Prostate gland (tissue), 2 donors: ENCODE measurements at regions not wholly inside any gene's neighbourhood (a gene's known extent, or its start where the extent isn't known, plus 50 kb on each side); places are given as distances from the start of the nearest gene placed in this dataset.
"Not testable (repeated sequence)": the region's sequence is repeated elsewhere in the genome, so short reads cannot be mapped to it uniquely, and the experiment has no call there.

ENCODE experiments used
- DNase-seq: peaks from one replicate; pipeline ENCODE4 v3.0.0-alpha.2; 2019; ENCODE audit warnings: low spot score
- H3K27ac ChIP-seq, 2 donors: fragments of 200-600 bp; sonication (generic); 2 replicates each; pipeline ENCODE4 v1.5.1; 2017 to 2019
- H3K27me3 ChIP-seq: fragments of 200-600 bp; sonication (generic); replicated peaks from 2 replicates; pipeline ENCODE4 v1.5.1; 2019; ENCODE audit not compliant: insufficient read depth
- H3K36me3 ChIP-seq, 2 donors: fragments of 200-600 bp; sonication (generic); 1 replicate in 1 of 2; 2 replicates in 1 of 2; pipeline versions ENCODE4 v1.5.1 to v1.8.1; 2017 to 2019
- H3K4me1 ChIP-seq: fragments of 200-600 bp; sonication (generic); replicated peaks from 2 replicates; pipeline ENCODE4 v1.5.1; 2019
- H3K4me3 ChIP-seq, 2 donors: fragments of 200-600 bp; sonication (generic); 2 replicates each; pipeline ENCODE4 v1.5.1; 2017 to 2019
- H3K9me3 ChIP-seq: fragments of 200-600 bp; sonication (generic); 2 replicates; pipeline ENCODE4 v1.5.1; 2017
- CTCF ChIP-seq, 4 experiments: fragments of 200-600 bp in 2 of 4; fragments of 450-650 bp in 2 of 4; sonication (generic) in 2 of 4; IDR thresholded peaks; 1 replicate in 3 of 4; 2 replicates in 1 of 4; pipeline ENCODE4 v1.5.1; 2016 to 2019; ENCODE audit warnings: antibody characterized with exemption in 4 of 4, mild to moderate bottlenecking in 2 of 4, moderate library complexity in 2 of 4
- POLR2A ChIP-seq: fragments of 450-650 bp; IDR thresholded peaks from one replicate; pipeline ENCODE4 v1.6.1; 2016; ENCODE audit warnings: antibody characterized with exemption, mild to moderate bottlenecking
- POLR2AphosphoS5 ChIP-seq: sonication (generic); formaldehyde crosslinking; IDR thresholded peaks from one replicate; pipeline ENCODE4 v1.6.1; 2017; ENCODE audit warnings: antibody characterized with exemption
- WGBS: methylation state at CpG from one replicate; pipeline ENCODE4 v1.1.5; 2018; 5-methylcytosine and 5-hydroxymethylcytosine counted together
- intact Hi-C: fragments of 100-400 bp; cut with DNase I; formaldehyde crosslinking; loops from one replicate; pipeline ENCODE4 v1.14.2; 2022

DNA sequence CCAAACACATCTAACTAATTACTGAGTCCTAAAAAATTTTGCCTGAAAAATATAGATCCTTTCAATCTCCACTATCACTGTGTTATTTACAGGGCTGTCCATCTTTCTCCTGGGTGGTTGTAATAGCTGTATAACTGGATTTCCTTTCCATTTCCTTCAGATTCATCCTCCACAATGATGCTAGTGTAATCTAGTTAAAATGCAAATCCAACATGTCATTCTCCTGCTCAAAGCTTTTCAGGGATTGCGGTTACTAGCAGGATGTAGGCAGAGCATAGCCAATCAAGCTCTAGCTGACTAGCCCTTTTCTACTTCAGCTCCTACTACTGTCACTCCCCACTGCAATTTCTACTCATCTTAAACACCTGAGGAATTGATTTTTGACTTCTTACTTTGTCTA lies 283.0 kb downstream of the RAB38 start:
- Histone ChIP-seq H3K27me3 (no peaks in the 10 kb centered on the region), H3K9me3 (no peaks in the 10 kb centered on the region), H3K27ac (no peak overlapping the region), H3K4me1 (no peaks in the 10 kb centered on the region), H3K4me3 (no peak overlapping the region), H3K36me3 (no peaks in the 10 kb centered on the region)
- no peak for DNase-seq
- TF ChIP-seq POLR2AphosphoS5 (no peak), CTCF (IDR thresholded peaks at IDR 0.05) (no peak), POLR2A (no peak)
- 88% methylated on average over 1 of the region's 1 CpG for WGBS
- intact Hi-C loops: no loop called here

DNA sequence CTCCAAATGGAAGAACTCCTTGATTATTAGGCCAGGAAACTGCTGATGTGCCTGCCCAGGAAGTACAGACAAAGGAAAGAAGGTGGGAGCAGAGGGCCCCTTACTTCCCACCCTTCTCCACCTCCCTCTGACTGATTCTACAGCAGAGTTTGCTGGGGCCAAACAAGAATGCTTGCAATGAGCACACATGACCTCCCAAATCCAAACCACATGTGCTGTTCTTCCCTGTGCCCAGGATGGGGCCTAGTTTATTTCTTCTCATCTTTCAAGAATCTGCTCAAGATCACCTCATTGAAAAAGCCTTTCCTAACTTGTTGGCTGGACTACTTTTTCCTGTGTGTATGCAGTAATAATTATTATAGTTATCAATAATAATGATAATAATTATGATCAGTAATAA lies 286.1 kb downstream of the RAB38 start:
- Histone ChIP-seq H3K9me3 (no peaks in the 10 kb centered on the region), H3K27me3 (no peaks in the 10 kb centered on the region), H3K4me1 (no peaks in the 10 kb centered on the region), H3K36me3 (no peaks in the 10 kb centered on the region), H3K4me3 (no peak overlapping the region), H3K27ac (no peak overlapping the region)
- no peak for DNase-seq
- TF ChIP-seq POLR2A (no peak), POLR2AphosphoS5 (no peak), CTCF (IDR thresholded peaks at IDR 0.05) (no peak)
- intact Hi-C loops: no loop called here

- H3K36me3 ChIP-seq, H3K4me3 ChIP-seq, H3K27ac ChIP-seq, DNase-seq, H3K4me1 ChIP-seq, intact Hi-C loops, H3K9me3 ChIP-seq, H3K27me3 ChIP-seq: not testable (repeated sequence)
- 83% methylated on average over 1 of the region's 1 CpG for WGBS
Measured at GRCh38 chr11:87885084-87885483, 290.2 kb downstream of the RAB38 start.

GRCh38 chr11:87879118-87879517 lies 296.1 kb downstream of the RAB38 start:
- Histone ChIP-seq H3K9me3 (no peaks in the 10 kb centered on the region), H3K4me1 (no peaks in the 10 kb centered on the region), H3K36me3 (no peaks in the 10 kb centered on the region), H3K4me3 (no peak overlapping the region), H3K27me3 (no peaks in the 10 kb centered on the region), H3K27ac (no peak overlapping the region)
- WGBS: 75% methylated on average over 4 of the region's 4 CpGs
- no peak for TF ChIP-seq POLR2AphosphoS5
- no peak for TF ChIP-seq POLR2A
- TF ChIP-seq CTCF (IDR thresholded peaks at IDR 0.05): no peak
- intact Hi-C loops: no loop called here
- DNase-seq: no peak

DNA sequence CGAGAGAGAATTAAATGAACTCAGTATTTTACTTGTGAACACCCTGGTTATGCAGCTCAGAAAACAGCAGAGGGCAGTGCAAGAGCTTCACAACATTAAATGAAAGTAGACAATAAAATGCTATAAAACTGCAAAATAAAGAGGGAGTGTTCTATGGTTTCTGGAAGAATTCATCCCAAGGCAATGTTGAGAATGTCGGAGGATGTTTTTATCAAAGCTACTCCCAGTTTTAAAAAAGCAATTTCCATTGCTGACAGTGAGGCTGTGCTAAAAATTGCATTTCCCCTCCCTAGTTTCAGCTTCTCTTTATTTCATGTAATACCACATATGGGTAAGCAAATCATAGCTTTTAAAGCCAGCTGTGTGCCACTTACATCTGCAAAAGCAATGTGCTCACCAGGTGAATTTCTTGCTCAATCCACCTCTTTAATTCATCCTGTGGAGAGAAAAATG lies 296.8 kb downstream of the RAB38 start:
- 29% methylated on average over 2 of the region's 2 CpGs for WGBS
- intact Hi-C loops: no loop called here

More for the DNA sequence above, 296.8 kb downstream of the RAB38 start:
- H3K27ac ChIP-seq: no peak overlapping the region
- H3K4me3 ChIP-seq: no peak overlapping the region
- H3K4me1 ChIP-seq: no peaks in the 10 kb centered on the region
- no peak for TF ChIP-seq CTCF (IDR thresholded peaks at IDR 0.05)
- no peak for TF ChIP-seq POLR2A
- no peaks in the 10 kb centered on the region for H3K36me3 ChIP-seq
- H3K9me3 ChIP-seq: no peaks in the 10 kb centered on the region
- no peak for DNase-seq
- no peaks in the 10 kb centered on the region for H3K27me3 ChIP-seq
